ENCODE measurements at regions not wholly inside any gene's neighbourhood (a gene's known extent, or its start where the extent isn't known, plus 50 kb on each side); places are given as distances from the start of the nearest gene placed in this dataset.
"Not testable (repeated sequence)": the region's sequence is repeated elsewhere in the genome, so short reads cannot be mapped to it uniquely, and the experiment has no call there.

- peak; percentile 65 for DNase-seq (ENCODE audit: low read depth)
Observed at GRCh38 chr3:86794361-86795065, 196.4 kb downstream of the VGLL3 start.

- DNase-seq (ENCODE audit: low read depth): peak; percentile 99
Observed at GRCh38 chr3:86793786-86794185, 197.2 kb downstream of the VGLL3 start.

GRCh38 chr3:86792316-86792715 is 198.6 kb downstream of the VGLL3 start:
- DNase-seq (ENCODE audit: low read depth): peak; percentile 32

- DNase-seq (ENCODE audit: low read depth): no peak
Observed at GRCh38 chr3:86790884-86791549, 199.9 kb downstream of the VGLL3 start.

GRCh38 chr3:86788371-86788770 is 202.6 kb downstream of the VGLL3 start:
- peak; percentile 46 for DNase-seq (ENCODE audit: low read depth)

DNA sequence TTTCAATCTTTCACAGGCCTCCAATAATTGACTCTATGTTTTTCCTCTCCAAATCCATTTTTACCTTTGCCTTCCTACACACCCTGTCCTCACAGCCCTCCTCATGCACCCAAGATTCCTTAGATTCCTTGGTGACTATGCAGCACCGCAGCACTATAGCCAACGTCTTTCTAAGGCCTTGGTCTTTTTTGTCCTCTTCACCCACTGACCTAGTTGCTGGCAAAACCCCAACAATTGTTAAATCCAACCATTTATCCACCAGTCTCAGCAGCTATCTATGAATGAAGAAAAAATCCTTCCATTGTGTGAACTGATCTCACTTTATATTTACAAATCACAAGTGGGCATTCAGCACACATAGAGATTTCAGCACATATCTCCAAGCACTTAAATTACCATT is 203.9 kb downstream of the VGLL3 start:
- peak; percentile 61 for DNase-seq (ENCODE audit: low read depth)

- peak; percentile 58 for DNase-seq (ENCODE audit: low read depth)
Observed at GRCh38 chr3:86785386-86785785, 205.6 kb downstream of the VGLL3 start.

GRCh38 chr3:86782866-86783265 is 208.1 kb downstream of the VGLL3 start:
- DNase-seq (ENCODE audit: low read depth): no peak

DNA sequence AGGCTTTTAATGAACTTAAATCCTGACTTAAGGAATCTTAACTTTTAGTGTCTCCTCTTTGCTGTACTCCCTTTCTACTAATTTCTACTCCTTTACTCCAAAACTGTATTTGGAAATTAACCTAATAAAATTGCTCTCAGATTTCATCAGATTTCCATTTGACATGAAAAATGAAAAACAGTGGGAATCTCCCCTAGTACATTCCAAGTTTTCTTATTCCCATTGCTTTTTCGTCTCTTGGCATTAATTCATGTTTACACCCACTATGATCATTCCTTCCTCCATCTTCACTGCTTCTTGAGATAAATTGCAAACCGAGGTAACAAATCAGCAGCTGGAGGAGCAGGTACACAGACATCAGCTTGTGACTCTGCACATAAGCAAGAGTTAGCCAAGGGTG is 208.7 kb downstream of the VGLL3 start:
- no peak for DNase-seq (ENCODE audit: low read depth)

- peak; percentile 45 for DNase-seq (ENCODE audit: low read depth)
Observed at GRCh38 chr3:86774082-86774691, 216.8 kb downstream of the VGLL3 start.

DNA sequence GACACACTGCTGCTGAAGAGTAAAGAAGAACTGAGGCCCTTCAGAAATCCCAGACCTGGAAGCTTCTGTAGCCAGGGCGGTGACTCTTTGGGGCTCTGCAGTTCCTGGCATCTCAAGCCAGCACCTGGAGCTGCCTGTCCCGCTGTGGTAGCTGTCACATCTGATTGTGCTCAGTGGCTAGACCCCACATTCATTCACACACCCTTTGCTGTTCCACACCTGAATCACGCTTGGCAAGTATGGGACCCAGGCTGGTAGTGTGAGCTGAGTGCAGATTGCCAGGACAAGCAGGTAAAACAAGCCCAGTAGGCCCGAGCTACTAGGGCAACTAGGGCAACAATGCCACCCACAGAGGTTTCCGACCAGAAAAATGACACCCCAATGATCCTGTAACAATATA is 218.2 kb downstream of the VGLL3 start:
- no peak for DNase-seq (ENCODE audit: low read depth)

DNA sequence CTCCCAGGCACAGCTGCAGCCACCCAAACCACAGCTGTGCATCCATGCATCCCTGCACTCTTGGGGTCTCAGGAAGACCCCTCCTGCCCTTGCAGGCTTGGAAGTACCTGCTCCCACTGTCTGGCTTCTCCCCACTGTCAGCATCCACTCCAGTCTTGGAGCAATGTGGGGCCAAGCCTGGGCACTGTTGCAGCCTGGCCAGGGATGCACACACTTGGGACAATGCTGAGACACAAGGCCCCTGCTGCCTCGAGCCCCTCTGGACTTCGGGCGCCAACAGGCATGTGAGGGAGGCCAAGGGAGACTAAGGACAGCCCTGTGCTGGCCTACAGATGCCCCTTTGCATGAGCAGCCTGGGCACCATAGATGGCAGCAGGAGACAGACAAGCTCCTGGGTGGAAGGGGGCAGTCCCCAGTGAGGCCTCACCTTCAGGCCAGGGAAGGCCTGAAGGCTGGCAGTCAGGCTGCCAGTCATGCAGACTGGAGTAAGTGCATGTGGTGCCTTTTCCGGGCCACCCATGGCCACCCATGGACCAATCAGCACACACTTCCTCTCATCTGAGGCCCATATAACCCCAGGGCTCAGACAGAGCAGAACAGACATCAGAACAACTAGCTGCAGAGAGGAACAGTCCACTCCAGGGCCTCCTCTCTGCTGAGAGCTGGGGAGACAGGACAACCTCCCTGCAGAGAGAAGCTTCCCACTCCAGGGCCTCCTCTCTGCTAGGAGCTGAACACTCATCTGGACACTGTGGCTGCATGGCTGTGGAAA is 219.0 kb downstream of the VGLL3 start:
- DNase-seq (ENCODE audit: low read depth): peak; percentile 6

DNA sequence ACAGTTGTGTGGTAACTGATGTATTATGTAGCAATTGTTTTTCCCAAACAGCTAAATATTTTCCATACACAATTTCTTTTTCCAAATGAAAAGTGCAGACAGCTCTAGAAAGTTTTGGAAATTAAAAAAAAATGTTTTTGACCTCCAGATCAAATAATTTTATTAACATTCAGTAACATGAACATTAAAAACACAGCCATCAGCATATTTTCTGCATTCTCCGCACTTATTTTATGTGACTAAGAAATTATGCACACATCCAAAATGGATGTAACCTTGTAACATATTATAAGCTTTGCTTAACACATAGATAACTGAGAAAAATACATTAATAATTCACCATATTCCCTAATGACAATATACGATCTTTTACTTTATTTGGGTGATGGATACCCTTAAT is 224.6 kb downstream of the VGLL3 start:
- DNase-seq (ENCODE audit: low read depth): no peak

- not testable (repeated sequence) for DNase-seq (ENCODE audit: low read depth)
Observed at GRCh38 chr3:86757322-86758179, 233.4 kb downstream of the VGLL3 start.

DNA sequence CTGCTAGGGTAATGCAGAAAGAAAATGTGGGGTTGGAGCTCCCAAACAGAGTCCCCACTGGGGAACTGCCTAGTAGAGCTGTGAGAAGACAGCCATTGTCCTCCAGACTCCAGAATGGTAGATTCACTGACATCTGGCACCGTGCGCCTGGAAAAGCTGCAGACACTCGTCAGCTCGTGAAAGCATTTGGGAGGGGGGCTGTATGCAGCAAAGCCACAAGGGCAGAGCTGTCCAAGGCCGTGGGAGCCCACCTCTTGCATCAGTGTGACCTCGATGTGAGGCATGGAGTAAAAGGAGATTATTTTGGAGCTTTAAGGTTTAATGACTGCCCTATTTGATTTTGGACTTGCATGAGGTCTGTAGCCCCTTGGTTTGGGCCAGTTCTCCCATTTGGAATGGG is 242.9 kb downstream of the VGLL3 start:
- DNase-seq (ENCODE audit: low read depth): no peak

DNA sequence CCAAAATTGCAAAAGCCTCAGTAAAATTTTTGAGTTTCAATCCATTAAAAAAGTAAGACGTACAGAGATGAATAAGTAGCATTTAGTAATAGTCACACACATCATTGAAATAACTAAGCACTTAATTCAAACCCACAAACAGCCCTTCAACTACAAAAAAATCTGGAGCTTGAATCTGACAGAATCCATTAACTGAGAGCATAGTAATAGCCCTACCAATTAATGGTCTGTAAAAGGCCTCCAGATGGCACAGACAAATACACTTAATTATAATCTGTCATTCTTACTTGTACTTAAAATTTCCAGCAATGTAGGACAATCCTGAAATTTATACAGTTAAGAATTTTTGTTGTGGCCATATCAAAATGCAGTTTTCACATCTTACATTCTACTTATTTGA is 246.9 kb downstream of the VGLL3 start:
- DNase-seq (ENCODE audit: low read depth): no peak

DNA sequence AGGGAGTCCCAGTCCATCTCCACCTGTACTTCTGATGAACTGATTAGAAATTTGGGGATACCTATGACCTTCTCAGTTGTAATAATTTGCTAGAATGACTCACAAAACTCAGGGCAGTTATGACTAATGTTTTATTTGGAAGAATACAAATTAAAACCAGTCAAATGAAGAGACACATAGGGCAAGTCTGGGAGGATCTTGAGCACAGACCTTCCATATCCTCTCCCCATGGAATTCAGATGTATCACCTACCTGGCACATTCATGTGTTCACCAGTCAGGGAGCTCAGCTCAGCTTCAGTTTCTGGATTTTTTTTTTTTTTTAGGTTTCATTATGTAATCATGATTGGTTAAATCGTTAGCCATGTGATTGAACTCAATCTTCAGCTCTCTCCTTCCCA is 247.7 kb downstream of the VGLL3 start:
- DNase-seq (ENCODE audit: low read depth): no peak

DNA sequence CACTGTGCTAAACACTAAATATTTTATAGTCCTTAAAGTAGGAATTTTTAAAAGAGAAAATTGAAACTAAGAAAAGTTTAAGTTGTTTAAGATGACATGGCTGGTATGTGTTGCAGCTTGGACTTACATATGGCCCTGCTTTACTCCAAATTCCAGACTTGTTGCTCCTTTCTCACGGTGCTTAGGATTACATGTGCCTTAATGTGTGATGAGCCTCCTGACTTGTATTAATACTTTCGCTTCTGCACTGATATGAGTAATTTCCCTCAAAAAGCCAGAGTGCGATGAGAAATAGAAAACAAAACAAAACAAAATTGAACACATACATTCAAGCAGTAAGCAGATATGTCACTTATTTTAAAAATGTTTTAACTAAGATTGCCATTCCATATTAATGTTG is 250.2 kb downstream of the VGLL3 start:
- no peak for DNase-seq (ENCODE audit: low read depth)

DNA sequence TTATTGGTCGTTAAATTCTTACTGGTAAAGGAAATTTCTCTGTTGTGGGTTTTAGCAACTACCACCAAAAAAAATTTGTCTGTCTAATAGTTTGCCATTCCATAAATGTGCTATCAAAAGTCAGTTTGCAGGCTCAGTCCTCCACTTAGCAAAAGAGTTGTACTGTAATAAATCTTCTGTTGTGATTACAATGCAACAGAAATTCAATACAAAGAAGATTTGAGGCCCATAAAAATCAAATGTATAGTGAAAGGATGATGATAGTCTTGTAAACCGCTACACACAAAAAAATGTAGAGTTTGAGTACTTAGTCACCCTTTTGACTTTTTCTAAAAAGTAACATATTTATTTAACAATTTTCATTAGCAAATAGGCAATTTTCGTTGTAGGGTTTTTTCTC is 251.7 kb downstream of the VGLL3 start:
- no peak for DNase-seq (ENCODE audit: low read depth)

DNA sequence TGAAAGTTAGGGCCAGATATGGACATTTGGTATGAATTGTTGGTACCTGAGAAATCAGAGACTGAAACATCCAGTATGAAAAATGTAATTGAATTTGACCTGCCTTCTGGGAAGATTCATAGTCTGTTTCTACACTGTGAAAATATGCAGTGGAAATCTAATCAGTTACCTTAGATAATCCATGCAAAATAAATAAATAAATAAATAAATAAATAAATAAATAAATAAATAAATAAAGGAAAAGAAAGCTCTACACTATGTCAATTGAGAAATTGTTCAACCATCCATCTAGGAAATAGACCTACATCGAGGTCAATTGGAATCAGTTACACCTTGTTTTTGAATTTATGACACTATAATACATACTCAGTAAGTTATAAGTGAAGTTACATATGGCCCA is 252.3 kb downstream of the VGLL3 start:
- DNase-seq (ENCODE audit: low read depth): no peak

DNA sequence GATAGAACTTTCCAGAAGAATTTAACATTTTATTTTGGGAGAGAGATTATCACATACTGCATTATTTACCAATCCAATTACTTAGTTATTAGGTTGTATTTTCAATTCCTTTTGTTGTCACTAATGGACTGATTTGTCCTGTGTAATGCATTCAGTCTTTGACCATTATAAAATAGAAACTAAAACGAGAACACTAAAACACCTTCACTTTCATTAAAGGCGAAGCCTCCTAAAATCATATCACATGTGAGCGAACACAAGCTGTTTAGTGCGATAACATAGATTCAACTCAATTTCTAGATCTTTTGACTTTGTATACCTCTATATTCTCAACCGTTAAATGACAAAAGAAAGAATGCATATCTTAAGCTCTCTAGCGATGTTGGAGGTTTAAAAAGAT is 253.4 kb downstream of the VGLL3 start:
- no peak for DNase-seq (ENCODE audit: low read depth)

All from LHCN-M2 (cell line).